ENCODE measurements at regions not wholly inside any gene's neighbourhood (a gene's known extent, or its start where the extent isn't known, plus 50 kb on each side); places are given as distances from the start of the nearest gene placed in this dataset.

DNA sequence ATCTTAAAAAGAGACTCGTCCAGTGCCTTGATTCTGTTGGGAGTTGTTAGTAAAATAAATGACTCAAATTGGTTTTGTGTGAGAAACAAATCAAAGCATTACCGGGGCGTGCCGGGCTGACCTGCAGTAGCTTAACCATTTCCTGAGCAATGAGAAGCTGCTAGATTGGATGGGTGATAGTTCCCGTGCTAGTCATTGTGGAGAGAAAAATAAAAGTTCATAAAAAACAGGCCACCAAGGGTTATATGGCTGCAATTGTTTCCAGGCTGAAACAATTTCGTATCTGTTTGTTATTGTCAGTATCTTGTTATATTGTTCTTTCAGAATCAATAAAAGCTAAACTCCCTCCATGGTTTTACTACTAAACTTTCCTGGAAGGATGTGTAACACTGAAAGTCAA, 314.4 kb downstream of the MTX2 start:
- 15% methylated on average over 6 of the region's 6 CpGs for WGBS (ENCODE audit: low lambda C conversion rate, missing lambda C conversion rate)
- Histone ChIP-seq H3K4me2 (peak overlapping the region; percentile 45), H3K36me3 (replicated peaks; ENCODE audit: insufficient read depth, low read depth) (no peaks in the 10 kb centered on the region), H3K4me3 (no peak overlapping the region), H3K9me3 (ENCODE audit: low read depth) (no peaks in the 10 kb centered on the region), H2AFZ (no peak overlapping the region), H3K9me2 (replicated peaks; ENCODE audit: insufficient read depth) (no peaks in the 10 kb centered on the region), H3K4me1 (ENCODE audit: insufficient read depth) (peaks cover 37% of the 10 kb centered on the region), H3K27ac (peak overlapping the region; percentile 20), H3K79me2 (no peaks in the 10 kb centered on the region), H3K27me3 (no peaks in the 10 kb centered on the region), H4K20me1 (ENCODE audit: insufficient read depth, poor library complexity, severe bottlenecking) (no peaks in the 10 kb centered on the region)
- DNase-seq (ENCODE audit: low spot score): no peak
- TF ChIP-seq, protein P1, sequence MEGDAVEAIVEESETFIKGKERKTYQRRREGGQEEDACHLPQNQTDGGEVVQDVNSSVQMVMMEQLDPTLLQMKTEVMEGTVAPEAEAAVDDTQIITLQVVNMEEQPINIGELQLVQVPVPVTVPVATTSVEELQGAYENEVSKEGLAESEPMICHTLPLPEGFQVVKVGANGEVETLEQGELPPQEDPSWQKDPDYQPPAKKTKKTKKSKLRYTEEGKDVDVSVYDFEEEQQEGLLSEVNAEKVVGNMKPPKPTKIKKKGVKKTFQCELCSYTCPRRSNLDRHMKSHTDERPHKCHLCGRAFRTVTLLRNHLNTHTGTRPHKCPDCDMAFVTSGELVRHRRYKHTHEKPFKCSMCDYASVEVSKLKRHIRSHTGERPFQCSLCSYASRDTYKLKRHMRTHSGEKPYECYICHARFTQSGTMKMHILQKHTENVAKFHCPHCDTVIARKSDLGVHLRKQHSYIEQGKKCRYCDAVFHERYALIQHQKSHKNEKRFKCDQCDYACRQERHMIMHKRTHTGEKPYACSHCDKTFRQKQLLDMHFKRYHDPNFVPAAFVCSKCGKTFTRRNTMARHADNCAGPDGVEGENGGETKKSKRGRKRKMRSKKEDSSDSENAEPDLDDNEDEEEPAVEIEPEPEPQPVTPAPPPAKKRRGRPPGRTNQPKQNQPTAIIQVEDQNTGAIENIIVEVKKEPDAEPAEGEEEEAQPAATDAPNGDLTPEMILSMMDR (IDR thresholded peaks at IDR 0.05; ENCODE audit: poor library complexity): no peak
- TF ChIP-seq EZH2phosphoT487 (IDR thresholded peaks at IDR 0.05; ENCODE audit: low read depth, severe bottlenecking, unreplicated experiment) (no peak), EZH2 (IDR thresholded peaks at IDR 0.05; ENCODE audit: borderline replicate concordance) (no peak)

DNA sequence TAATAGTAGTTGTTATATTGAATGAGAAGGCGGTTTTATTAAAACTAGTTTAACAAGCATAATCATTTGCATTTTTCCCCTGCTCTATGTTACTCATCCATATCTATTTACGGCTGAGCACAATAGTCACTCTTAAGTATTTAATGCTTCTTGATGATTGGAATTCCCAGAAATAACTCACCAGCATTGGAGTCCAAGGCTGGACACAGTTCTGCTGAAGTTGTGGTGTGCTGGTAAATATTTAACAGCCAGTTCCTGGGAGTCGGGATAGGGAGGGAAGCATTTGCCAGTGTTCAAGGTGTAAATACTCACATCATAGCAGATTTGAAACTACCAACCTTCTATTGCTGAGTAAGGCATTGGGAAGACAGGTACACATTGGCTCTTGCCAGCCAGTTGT, 315.1 kb downstream of the MTX2 start:
- peak; percentile 32 for DNase-seq (ENCODE audit: low spot score)
- peak overlapping the region; percentile 45 for H3K4me2 ChIP-seq
- peaks cover 37% of the 10 kb centered on the region for H3K4me1 ChIP-seq (ENCODE audit: insufficient read depth)

DNA sequence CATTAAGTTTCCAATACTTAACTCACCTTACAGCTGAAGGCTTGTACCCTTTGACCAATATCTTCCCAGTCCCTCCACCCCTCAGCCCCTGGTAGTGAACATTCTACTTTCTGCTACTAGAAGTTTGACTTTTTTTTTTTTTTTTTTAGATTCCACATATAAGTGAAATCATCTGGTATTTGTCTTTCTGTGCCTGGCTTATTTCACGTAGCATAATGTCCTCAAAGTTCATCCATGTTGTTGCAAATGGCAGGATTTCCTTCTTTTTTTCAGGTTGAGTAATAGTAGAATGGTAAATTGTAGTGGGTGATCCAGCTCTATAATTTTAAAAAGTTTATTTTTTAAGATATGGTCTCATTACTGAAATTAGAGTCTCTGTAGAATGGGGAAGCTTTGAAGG, 316.0 kb downstream of the MTX2 start:
- Histone ChIP-seq H3K27ac (no peak overlapping the region), H3K27me3 (no peaks in the 10 kb centered on the region), H2AFZ (no peak overlapping the region), H3K4me3 (no peak overlapping the region), H3K9me2 (replicated peaks; ENCODE audit: insufficient read depth) (no peaks in the 10 kb centered on the region), H3K36me3 (replicated peaks; ENCODE audit: insufficient read depth, low read depth) (no peaks in the 10 kb centered on the region), H3K79me2 (no peaks in the 10 kb centered on the region), H3K4me2 (no peak overlapping the region), H3K4me1 (ENCODE audit: insufficient read depth) (peaks cover 37% of the 10 kb centered on the region), H4K20me1 (ENCODE audit: insufficient read depth, poor library complexity, severe bottlenecking) (no peaks in the 10 kb centered on the region), H3K9me3 (ENCODE audit: low read depth) (no peaks in the 10 kb centered on the region)
- no peak for DNase-seq (ENCODE audit: low spot score)
- TF ChIP-seq EZH2phosphoT487 (IDR thresholded peaks at IDR 0.05; ENCODE audit: low read depth, severe bottlenecking, unreplicated experiment) (no peak), EZH2 (IDR thresholded peaks at IDR 0.05; ENCODE audit: borderline replicate concordance) (no peak)
- TF ChIP-seq, protein P1 (IDR thresholded peaks at IDR 0.05; ENCODE audit: poor library complexity): no peak
- WGBS (ENCODE audit: low lambda C conversion rate, missing lambda C conversion rate): 42% methylated on average over 1 of the region's 1 CpG

More for the DNA sequence above, 315.1 kb downstream of the MTX2 start:
- Histone ChIP-seq H3K36me3 (replicated peaks; ENCODE audit: insufficient read depth, low read depth) (no peaks in the 10 kb centered on the region), H3K4me3 (no peak overlapping the region), H3K27ac (peak overlapping the region; percentile 20), H3K79me2 (no peaks in the 10 kb centered on the region), H3K27me3 (no peaks in the 10 kb centered on the region), H3K9me3 (ENCODE audit: low read depth) (no peaks in the 10 kb centered on the region), H2AFZ (no peak overlapping the region), H3K9me2 (replicated peaks; ENCODE audit: insufficient read depth) (no peaks in the 10 kb centered on the region), H4K20me1 (ENCODE audit: insufficient read depth, poor library complexity, severe bottlenecking) (no peaks in the 10 kb centered on the region)
- no peak for TF ChIP-seq EZH2phosphoT487 (IDR thresholded peaks at IDR 0.05; ENCODE audit: low read depth, severe bottlenecking, unreplicated experiment)
- no peak for TF ChIP-seq EZH2 (IDR thresholded peaks at IDR 0.05; ENCODE audit: borderline replicate concordance)
- TF ChIP-seq, protein P1 (IDR thresholded peaks at IDR 0.05; ENCODE audit: poor library complexity): no peak
- WGBS (ENCODE audit: low lambda C conversion rate, missing lambda C conversion rate): 43% methylated on average over 3 of the region's 3 CpGs

DNA sequence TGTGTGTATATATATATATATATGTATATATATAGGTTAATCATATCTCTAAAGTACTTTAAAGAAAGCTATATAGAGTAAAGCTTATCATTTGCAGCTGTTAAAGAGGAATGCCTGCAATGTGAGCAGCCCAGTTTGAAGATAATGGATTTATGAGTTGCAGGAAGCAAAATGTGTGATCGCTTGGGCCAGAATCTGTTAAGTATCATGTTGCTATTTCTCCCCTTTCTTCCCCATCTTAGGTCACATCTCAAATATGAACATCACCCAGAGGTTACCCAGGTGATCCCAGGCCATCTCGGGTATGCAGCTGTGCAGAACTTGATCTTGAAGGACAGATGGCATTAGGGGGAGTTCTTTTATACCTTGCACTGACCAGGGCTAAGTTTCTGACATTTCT, 316.5 kb downstream of the MTX2 start:
- Histone ChIP-seq H2AFZ (no peak overlapping the region), H3K79me2 (no peaks in the 10 kb centered on the region), H3K27ac (no peak overlapping the region), H3K9me2 (replicated peaks; ENCODE audit: insufficient read depth) (no peaks in the 10 kb centered on the region), H3K27me3 (no peaks in the 10 kb centered on the region), H4K20me1 (ENCODE audit: insufficient read depth, poor library complexity, severe bottlenecking) (no peaks in the 10 kb centered on the region), H3K4me3 (no peak overlapping the region), H3K4me2 (no peak overlapping the region), H3K36me3 (replicated peaks; ENCODE audit: insufficient read depth, low read depth) (no peaks in the 10 kb centered on the region), H3K9me3 (ENCODE audit: low read depth) (no peaks in the 10 kb centered on the region), H3K4me1 (ENCODE audit: insufficient read depth) (peaks cover 37% of the 10 kb centered on the region)
- no peak for DNase-seq (ENCODE audit: low spot score)
- WGBS (ENCODE audit: low lambda C conversion rate, missing lambda C conversion rate): 37% methylated on average over 2 of the region's 2 CpGs
- TF ChIP-seq, protein P1 (IDR thresholded peaks at IDR 0.05; ENCODE audit: poor library complexity): no peak
- TF ChIP-seq EZH2phosphoT487 (IDR thresholded peaks at IDR 0.05; ENCODE audit: low read depth, severe bottlenecking, unreplicated experiment) (no peak), EZH2 (IDR thresholded peaks at IDR 0.05; ENCODE audit: borderline replicate concordance) (no peak)
